ENCODE measurements at regions not wholly inside any gene's neighbourhood (a gene's known extent, or its start where the extent isn't known, plus 50 kb on each side); places are given as distances from the start of the nearest gene placed in this dataset.
"Not testable (repeated sequence)": the region's sequence is repeated elsewhere in the genome, so short reads cannot be mapped to it uniquely, and the experiment has no call there.

DNA sequence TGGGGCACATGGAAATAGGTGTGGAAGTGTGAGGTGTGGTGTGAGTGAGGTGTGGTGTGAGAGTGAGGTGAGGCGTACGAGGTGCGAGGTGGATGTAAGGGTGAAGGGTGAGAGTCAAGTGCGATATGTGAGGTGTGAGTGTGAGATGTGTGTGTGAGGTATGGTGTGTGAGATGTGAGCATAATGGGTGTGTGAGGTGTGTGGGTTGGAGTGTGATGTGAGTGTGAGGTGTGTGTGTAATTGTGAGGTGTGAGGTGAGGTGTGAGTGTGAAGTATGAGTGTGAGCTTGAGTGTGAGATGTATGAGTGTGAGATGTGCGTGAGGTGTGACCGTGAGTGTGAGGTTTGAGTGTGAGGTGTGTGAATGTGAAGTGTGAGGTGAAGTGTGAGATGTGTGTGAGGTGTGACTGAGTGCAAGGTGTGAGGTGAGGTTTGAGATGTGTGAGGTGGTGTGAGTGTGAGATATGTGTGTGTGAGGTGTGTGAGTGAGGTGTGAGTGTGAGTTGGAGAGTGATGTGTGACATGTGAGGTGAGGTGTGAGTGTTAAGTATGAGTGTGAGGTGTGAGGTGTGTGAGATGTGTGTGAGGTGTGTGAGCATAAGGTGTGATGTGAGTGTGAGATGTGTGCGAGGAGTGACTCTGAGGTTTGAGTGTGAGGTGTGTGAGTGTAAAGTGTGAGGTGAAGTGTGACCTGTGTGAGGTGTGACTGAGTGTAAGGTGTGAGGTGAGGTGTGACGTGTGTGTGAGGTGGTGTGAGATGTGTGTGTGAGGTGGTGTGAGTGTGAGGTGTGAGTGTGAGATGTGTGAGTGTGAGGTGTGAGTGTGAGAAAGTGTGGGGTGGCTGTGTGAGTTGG is 354.0 kb downstream of the FOXL1 start:
- DNase-seq (ENCODE audit: low read depth) = no peak

DNA sequence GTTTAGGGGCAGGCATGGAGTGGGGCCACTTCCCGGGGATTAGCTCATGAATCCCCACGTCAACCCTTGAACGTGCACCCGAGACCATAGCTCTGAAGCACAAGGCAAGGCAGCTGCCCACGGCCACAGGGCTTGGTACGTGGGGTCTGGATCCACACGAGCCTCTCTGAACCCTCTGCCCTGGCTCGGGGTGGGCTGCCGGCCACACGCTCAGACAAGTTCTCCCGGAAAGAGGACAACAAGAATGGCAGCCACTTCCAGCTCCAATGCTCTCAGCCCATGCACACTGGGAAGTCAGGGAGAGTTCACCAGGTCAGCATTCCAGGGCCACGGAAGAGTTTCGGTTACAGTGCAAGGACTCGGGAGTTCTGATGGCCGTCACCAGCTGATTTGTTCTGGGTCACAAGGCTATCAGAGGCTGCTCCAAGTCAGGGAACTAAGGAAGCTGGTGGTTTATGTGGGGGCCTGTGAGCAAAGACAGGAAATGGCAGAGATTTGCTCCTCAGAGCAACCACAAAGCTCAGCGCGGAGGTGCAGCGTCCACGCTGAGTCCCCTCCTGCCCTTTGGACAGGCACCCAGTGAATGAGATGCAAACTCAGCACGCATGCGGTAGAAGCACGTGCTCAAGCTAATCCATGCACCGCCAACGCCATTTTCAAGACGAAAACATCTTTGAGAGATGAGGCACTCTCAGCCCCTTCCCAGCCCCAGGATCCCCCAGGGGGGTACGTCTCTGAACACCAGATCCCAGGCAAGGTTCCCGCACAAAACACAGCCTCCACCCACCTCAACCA is 356.4 kb downstream of the FOXL1 start:
- DNase-seq (ENCODE audit: low read depth) = no peak

DNA sequence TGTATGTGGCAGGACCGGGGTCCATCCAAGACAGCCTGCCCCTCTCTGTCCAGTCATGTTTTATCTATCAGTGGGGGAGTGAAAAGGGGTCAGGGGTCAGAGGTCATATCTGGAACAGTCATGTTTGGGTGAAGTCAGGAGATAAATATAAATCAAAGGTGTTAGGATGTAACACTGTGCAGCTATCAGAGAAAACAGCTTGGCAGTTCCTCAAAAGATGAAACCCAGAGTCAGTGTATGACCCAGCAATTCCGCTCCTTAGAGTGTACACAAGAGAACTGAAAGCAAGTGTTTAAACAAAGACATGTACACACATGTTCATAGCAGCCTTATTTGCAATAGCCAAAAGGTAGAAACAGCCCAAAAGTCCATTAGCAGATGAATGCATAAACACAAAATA is 361.3 kb downstream of the FOXL1 start:
- DNase-seq (ENCODE audit: low read depth) = no peak

DNA sequence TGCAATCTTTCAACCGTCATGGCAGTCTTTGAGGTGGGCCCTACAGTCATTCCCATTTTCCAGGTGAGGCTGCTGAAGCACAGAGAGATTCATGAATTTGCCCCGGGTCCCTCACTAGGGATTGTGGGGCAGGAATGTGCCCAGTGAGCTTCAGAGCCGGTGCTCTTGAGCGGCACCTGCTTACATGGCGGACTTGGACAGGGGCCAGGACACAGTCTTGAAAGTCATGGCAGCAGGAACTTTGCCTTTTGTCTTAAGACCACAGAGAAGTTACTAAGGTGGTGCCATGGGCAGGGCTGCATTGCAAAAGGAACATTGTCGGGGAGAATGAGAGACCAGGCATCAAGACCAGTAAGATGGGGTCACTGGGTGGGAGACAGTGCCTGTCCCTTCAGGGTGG is 363.4 kb downstream of the FOXL1 start:
- DNase-seq (ENCODE audit: low read depth) = no peak

DNA sequence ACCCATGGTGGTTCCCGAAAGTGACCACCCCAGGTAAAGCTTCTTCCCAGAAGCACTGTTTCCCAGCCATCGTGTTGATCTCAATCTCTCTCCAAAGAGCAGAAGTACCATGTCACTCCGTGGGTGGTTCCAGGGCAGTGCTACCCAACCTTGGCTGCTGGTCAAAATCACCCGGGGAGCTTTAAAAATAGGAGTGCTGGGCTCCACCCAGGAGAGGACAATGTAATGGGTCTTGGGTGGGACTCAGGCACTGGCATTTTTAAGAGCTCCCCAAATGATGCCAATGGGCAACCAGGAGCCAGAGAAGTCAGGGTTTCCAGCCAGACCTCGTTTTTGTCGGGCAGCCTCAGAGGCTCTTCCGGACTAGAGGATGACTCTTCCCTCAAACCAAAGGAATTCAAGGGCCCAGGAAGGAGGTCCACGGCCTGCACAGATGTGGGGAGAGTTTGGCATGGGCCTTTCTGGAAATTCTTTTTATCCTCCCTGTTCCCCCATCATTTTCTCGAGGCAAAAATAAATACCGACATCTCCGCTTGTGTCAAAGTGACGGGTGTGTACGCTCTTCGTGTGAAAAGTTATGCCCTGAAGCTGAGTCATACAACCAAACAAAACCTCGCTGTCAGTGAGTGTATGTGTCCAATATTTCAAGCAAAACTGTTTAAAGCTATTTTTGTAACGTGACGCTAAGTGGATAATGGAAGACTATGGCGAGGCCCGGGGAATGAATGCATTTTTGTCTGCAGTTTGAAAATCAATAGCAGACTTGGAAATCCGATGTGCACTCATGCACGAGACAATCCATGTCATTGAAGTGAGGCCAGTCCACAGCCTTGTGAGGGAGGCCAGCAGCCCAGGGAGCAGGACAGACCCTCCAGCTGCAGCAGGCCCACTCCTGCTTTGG is 364.1 kb downstream of the FOXL1 start:
- no peak for DNase-seq (ENCODE audit: low read depth)

DNA sequence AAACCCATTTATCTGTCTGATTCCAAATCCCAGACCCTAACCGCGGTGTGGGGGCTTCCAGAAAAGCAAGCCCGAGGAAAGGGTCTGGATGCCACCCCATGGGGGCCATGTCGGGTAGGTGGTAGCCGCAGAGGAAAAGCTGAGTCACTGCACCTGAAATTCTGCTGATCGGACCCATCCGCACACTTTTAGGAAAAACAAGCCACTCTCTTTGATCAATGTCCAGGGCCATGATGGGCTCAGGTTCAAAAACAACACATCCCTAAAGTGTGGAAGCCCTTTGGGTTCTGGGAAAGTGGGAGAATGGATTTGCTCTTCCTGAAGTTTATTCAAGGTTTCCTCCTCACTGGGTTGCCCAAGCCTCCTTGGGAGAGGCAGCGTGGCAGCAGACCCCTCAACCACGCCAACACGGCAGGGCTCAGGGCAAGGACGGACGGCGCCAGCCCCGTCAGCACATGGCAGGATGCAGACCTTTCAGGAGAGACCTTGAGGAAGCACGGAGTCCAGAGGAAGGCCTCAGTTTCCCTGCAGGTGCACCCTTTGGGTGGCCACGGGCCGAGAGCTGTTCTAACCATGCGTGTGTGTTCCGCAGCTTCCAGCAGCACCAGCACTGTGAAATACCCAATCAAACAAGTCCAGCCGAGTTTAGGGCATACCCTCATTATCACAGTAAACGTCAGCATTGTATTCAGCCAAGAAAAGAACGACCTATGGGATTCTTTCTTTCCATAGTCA is 367.0 kb downstream of the FOXL1 start:
- DNase-seq (ENCODE audit: low read depth) = no peak

DNA sequence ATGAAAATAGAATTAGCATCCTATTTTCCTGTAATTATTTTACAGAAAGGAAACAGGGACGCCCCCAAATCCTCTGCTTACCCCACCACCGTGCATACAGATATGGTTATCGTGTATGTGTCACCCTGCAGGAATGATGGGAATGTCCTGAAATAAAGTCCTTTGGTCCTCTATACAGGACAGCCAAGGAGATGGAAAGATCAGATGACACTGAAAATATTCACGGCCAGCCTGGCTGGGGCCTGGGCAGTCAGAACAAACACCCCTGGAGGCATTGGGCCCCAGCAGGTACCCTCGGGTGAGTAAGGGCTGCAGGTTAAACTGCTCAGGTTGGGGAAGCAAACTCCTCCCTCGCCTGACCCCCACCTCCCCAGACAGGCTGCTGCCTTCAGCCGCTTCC is 368.0 kb downstream of the FOXL1 start:
- DNase-seq (ENCODE audit: low read depth) = no peak

DNA sequence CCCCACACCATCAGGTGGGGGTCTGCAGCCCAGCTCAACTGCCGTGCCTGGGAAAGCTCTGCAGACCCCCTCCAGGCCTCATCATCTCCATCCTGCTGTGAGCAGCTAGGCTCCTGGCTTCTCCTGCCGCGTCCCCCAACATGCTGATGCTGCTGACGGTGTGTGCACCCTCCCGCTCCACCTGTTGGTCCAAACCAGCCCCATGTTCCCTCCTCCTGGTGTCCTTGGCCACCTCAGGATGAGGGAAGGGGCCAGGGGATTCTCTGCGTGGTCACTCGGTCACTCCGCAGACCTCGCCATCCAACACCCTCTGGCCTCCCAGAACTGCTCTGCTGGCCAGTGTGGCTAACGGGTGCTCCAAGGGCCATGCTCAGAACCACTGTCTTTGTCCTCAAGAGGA is 368.6 kb downstream of the FOXL1 start:
- no peak for DNase-seq (ENCODE audit: low read depth)

DNA sequence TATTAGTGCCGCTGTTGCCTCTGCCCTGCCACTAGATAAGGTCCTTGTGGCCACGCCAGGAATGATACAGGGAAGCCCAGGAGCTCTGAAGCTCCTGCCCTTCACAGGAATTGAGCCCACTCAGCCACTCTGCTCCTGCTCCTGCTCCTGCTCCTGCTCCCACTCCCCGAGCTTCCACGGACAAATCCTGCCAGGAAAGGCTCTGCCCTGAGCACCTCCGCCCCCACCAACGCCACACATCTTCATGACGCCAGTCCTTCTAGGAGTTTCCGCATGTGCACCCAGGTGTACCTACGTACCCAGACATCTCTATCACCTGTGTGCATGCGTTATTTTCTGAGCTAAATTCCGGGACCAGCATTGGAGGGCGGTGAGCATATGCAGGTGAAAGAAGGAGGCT is 369.1 kb downstream of the C16orf95 start:
- no peak for DNase-seq (ENCODE audit: low read depth)

DNA sequence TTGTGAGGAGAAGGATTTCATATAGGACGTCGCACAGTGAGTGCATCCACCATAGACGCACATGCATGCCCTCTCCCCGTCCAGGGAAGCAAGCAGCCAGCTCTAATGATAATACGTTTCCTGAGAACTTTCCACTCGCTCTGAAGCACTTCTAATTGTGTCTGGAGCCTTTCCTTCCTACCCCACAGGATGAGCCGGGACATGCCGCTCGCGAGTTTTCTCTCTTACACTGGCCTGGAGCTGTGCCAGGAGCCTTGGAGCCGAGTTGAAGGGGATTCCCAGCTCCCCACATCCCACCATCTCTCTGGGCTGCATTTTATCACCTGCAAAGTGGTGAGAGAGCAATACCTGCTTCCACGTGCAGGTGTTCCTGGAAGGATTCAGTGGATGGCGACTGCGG is 368.1 kb downstream of the C16orf95 start:
- DNase-seq (ENCODE audit: low read depth) = no peak

DNA sequence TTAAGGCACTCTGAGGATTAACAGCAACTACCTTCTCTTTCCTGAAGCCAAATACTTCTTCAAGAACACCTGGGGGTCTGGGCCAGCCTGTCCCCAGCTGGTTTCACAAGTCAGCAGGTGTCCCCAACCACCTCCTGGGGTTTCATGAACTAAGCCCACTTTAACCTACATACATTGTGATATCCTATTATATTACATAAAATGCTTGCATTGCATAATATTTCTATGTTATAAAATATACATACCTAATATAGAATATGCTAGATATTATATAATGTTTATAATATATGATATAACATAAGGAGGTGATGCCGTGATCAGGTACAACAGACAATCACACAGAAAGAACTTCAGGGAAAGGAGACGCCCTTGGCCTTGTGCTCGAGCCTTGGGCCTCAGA is 367.6 kb downstream of the C16orf95 start:
- DNase-seq (ENCODE audit: low read depth) = no peak

DNA sequence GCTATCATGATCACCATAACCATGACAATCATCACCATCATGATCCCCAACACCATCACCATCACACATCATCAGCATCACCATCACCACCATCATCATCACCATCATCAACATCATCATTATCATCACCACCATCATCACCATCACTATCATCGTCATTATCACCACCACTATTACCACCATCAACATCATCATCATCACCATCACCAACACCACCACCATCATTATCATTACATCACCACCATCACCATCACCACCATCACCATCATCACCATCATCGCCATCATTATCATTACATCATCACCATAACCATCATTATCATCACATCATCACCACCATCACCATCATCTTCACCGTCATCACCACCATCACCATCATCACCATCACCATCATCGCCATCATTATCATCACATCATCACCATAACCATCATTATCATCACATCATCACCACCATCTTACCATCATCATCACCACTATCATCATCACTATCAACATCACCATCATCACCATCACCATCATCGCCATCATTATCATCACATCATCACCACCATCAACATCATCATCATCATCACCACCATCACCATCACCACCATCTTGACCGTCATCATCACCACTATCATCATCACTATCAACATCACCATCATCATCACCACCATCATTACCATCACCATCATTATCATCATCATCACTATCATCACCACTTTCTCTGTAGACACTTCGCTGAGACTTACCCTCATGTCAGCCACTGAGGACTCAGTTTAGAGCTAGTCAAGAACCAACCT is 366.0 kb downstream of the C16orf95 start:
- DNase-seq (ENCODE audit: low read depth) = no peak

DNA sequence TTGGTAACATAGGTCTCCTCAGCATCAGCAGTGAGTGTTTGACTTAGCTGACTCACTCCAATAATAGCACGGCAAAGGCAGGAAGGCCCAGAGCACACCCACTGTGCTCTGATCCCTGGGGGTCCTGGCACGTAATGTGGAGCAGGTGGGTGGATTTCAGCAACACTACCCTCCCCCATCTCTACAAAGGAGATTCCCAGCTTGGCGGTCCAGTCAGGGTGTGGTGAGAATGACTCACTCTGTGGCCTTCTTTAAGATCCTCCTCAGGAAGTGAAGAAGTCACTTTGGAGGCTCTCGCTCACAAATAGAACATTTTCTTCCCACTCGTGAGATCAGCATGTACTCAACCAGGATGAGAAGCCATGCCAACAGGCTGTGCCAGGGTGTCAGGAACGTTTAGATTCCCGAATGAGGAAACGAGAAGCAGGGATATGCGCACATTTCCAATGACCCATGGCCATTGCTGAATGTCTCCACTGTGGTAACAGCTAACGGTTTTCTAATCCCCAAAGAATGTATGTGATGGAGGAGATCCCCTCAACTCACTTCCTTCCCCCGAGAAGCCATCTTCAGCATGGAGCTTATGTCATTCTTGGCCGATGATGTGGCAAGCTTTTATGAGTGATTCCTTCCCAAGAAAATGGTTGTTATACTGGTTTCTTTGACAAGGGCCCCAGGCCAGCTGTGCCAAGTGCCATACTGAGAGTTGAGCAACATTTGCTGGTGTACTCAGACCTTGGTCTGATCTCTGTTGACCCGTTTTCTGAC is 365.2 kb downstream of the C16orf95 start:
- no peak for DNase-seq (ENCODE audit: low read depth)

DNA sequence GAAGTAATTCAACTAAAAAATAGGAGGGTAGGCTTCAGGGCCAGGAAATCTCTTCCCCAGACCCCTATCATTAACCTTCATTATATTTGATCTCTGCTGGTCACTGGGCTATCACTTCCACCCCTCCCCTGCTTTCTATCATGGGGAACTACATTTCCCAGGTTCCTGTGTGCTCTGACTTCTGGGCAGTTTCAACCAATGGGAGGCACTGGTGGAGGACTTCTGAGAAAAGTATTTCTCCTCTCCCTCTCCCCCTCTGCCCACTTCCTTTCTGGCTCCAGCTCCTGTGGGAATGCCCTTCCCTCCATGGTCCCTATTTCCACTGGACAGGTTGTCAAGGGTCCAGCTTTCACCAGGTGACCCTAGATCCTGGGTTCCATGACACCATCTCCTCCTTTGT is 364.4 kb downstream of the C16orf95 start:
- no peak for DNase-seq (ENCODE audit: low read depth)

DNA sequence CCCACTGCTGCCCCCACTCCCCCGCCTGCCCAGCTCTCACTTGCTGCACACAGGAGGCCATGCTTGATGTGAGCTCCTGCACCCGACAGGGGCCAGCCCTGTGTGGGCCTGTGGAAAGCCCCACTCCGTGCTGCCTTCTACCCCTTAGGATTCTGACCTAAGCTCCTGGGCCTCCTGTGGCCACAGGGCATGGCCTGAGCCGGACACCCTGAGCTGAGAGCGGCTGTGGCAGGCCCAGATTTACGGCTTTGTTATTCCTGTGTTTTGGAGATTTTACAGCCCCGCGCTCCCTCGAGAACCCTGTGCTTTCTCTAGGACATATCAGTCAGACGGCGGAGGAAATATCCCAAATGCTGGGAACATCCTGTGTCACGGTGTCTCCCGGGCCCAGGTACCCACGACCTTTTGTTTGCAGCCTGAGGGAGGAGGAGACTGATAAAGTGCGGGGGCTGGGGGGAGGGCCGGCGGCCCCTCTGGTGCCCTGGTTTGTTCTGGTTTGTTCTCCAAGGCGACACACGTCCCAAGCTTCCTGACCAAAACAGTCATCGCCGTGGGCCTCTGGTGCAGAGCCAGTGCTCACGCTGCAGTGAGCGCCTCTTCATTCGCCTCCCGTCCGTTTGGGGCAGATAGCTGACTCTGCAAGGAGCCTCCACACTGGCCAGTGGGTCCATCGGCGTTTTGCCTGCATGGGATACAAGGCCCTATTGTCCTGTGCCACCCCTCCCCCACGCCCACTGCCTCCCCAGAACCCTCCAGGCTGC is 363.4 kb downstream of the C16orf95 start:
- DNase-seq (ENCODE audit: low read depth) = no peak

DNA sequence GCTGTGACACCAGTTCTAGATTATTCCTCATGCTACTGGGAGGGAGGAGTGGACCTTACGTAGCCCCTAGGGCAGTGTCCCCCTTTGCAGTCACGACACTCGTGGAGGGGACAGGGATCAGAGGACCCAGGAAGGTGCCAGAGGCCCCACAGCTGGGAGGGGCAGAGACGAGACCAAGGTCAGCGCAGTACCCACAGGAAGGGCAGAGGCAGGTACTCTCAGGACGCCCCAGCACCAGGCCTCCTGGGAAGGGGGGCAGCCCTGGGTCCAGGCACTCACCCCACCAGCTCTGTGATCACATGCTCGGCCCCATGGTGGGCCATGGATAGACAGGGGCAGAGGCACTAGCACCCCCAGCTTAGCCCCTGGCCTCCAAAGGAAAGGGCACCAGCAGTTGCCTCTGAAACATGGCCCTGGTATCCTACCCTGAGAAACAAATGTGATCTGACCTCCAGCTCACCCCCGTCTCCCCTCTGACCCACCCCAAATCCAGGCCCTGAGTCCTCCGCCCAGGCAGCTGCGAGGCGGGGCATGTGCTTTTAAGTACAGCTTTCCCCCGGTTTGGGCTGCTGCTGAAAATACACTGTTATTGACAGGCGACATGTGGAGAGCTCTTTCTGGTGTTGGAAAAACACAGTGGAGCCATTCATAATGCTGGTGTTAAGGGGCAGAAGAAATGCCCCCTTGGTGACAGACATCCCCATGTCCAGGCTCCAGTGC is 361.9 kb downstream of the C16orf95 start:
- no peak for DNase-seq (ENCODE audit: low read depth)

DNA sequence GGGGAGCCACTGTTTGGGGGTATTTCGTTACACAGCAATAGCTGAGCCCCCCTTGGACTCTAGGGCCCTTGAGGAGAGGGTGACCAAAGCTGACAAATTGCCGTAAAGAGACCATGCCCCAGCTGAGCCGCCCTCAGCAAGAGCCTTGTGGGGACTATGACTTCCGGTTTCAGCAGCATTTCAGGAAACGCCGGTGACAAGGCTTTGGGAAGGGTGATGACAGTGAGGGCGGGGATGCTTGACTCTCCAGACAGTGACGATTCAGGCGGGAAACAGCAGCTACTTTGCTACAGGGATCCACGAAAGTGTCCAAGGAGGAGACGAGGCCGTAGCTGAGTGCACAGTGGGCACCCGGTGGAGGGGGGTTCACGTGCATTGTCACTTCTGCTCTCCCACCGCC is 360.8 kb downstream of the C16orf95 start:
- no peak for DNase-seq (ENCODE audit: low read depth)

DNA sequence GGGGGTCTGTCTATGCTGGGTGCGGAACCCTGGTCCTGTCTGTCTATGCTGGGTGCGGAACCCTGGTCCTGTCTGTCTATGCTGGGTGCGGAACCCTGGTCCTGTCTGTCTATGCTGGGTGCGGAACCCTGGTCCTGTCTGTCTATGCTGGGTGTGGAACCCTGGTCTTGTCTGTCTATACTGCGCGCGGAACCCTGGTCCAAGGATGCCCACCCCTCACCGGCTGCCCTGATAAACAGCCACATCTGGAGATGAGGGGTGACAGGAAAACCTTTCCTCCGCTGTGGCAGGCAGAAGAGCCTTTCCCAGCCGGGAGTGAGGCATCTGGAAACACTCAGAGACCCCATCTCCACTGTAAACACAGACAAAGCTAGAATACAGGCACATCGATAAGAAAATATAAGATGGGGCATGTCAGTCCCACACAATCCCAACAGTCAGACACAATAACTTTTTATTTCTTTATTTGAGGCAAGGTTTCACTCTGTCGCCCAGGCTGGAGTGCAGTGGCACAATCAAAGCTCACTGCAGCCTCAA is 359.5 kb downstream of the C16orf95 start:
- DNase-seq (ENCODE audit: low read depth) = not testable (repeated sequence)
